Astrocyte (in vitro differentiated cells and primary cell): ENCODE measurements at regions not wholly inside any gene's neighbourhood (a gene's known extent, or its start where the extent isn't known, plus 50 kb on each side); places are given as distances from the start of the nearest gene placed in this dataset.

Source experiments
- EZH2 ChIP-seq: IDR thresholded peaks from 2 replicates; pipeline ENCODE4 v1.6.1; 2012; ENCODE audit warnings: mild to moderate bottlenecking, low read length, inconsistent platforms; ENCODE audit not compliant: insufficient read depth
- TF ChIP-seq, protein P1 (sequence below): IDR thresholded peaks from 2 replicates; pipeline ENCODE4 v1.5.1; 2011; ENCODE audit warnings: low read depth, mild to moderate bottlenecking, inconsistent platforms, low read length, moderate library complexity; ENCODE audit not compliant: insufficient read depth

DNA sequence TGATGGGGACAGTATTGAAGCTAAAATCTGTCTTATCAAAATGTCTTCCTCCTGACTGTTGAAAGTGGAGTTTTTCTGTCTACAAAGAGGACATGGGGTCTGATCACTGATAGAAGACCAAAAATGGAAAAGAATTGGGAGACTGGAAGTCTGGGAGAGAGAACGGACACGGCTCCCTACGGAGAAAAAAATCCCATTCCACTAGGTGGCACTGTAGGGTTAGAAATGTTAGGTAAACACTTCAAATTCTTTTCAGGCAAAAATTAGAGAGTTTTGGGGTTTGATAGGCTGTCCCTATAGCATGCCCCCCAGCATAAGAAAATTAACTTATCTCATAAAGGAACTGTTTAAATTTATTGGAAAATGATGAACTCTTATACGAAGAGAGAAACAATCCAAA is 200.5 kb downstream of the FAM133A start:
- TF ChIP-seq, protein P1, sequence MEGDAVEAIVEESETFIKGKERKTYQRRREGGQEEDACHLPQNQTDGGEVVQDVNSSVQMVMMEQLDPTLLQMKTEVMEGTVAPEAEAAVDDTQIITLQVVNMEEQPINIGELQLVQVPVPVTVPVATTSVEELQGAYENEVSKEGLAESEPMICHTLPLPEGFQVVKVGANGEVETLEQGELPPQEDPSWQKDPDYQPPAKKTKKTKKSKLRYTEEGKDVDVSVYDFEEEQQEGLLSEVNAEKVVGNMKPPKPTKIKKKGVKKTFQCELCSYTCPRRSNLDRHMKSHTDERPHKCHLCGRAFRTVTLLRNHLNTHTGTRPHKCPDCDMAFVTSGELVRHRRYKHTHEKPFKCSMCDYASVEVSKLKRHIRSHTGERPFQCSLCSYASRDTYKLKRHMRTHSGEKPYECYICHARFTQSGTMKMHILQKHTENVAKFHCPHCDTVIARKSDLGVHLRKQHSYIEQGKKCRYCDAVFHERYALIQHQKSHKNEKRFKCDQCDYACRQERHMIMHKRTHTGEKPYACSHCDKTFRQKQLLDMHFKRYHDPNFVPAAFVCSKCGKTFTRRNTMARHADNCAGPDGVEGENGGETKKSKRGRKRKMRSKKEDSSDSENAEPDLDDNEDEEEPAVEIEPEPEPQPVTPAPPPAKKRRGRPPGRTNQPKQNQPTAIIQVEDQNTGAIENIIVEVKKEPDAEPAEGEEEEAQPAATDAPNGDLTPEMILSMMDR: peak; percentile 26
- TF ChIP-seq EZH2: no peak
